ENCODE measurements at regions not wholly inside any gene's neighbourhood (a gene's known extent, or its start where the extent isn't known, plus 50 kb on each side); places are given as distances from the start of the nearest gene placed in this dataset.

DNA sequence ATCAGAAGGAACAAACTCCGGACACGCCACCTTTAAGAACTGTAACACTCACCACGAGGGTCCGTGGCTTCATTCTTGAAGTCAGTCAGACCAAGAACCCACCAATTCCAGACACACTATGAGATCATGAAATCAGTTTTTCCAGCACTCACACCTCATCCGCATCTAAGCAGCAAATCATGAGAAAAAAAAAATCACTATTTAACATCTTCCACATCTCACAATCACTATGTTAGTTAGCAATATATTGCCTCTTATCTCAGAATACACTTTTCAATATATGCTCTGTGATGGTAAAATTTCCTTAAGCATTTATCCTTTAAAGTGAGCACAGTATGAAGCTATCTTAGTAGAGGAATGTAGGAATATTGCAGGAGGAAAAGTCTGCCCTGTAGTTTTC, 328.7 kb downstream of the FAM181B start:
- no peaks in the 10 kb centered on the region for H3K27me3 ChIP-seq (ENCODE audit: insufficient read depth, low read length)
- no peak for DNase-seq
- no peaks in the 10 kb centered on the region for H3K79me2 ChIP-seq (ENCODE audit: insufficient read depth, low read length)
- no peak overlapping the region for H3K14ac ChIP-seq (ENCODE audit: insufficient read depth, low read length)
- no peak overlapping the region for H3K23ac ChIP-seq (ENCODE audit: insufficient read length, low read depth, low read length)
- no peak overlapping the region for H2BK5ac ChIP-seq (ENCODE audit: insufficient read length, low read length)
- Mint-ChIP-seq H3K4me3 (no peak overlapping the region), H3K4me1 (no peaks in the 10 kb centered on the region), H3K27me3 (ENCODE audit: low read depth) (no peaks in the 10 kb centered on the region), H3K9me3 (no peaks in the 10 kb centered on the region), H3K36me3 (ENCODE audit: insufficient read depth in 1 of 3, low read depth in 3 of 3) (no peaks in the 10 kb centered on the region), H3K27ac (no peak overlapping the region)
- H3K4me1 ChIP-seq (ENCODE audit: insufficient read depth, low read length) = no peaks in the 10 kb centered on the region
- H3K4me2 ChIP-seq (ENCODE audit: insufficient read depth, insufficient read length, low read length) = no peak overlapping the region
- no peak overlapping the region for H2AK5ac ChIP-seq (ENCODE audit: insufficient read length, low read length)
- H3K56ac ChIP-seq (ENCODE audit: insufficient read length, low read depth, low read length) = no peak overlapping the region
- H3K18ac ChIP-seq (ENCODE audit: insufficient read length, low read depth, low read length) = no peak overlapping the region
- H4K8ac ChIP-seq (replicated peaks; ENCODE audit: insufficient read length, low read depth, low read length) = no peak overlapping the region
- H4K91ac ChIP-seq (ENCODE audit: insufficient read length, low read depth, low read length) = no peak overlapping the region
- no peaks in the 10 kb centered on the region for H3K23me2 ChIP-seq (ENCODE audit: insufficient read length, low read depth, low read length, poor library complexity, severe bottlenecking)
- H4K5ac ChIP-seq (ENCODE audit: insufficient read length, low read depth, low read length) = no peak overlapping the region
- no peak overlapping the region for H2BK120ac ChIP-seq (ENCODE audit: low read depth, low read length, poor library complexity, severe bottlenecking)
- H4K20me1 ChIP-seq (ENCODE audit: control insufficient read depth, insufficient read depth, insufficient read length) = no peaks in the 10 kb centered on the region
- no peak overlapping the region for H3T11ph ChIP-seq (ENCODE audit: low read length)
- no peak overlapping the region for H3K27ac ChIP-seq (ENCODE audit: insufficient read length, low read depth, low read length)
- H2AFZ ChIP-seq (ENCODE audit: low read length) = no peak overlapping the region
- H3K79me1 ChIP-seq (ENCODE audit: insufficient read depth, low read depth, low read length, poor library complexity, severe bottlenecking) = no peaks in the 10 kb centered on the region
- no peak overlapping the region for H3K9ac ChIP-seq (ENCODE audit: extremely low read depth, insufficient read length, low read length)
- TF ChIP-seq, protein P1, sequence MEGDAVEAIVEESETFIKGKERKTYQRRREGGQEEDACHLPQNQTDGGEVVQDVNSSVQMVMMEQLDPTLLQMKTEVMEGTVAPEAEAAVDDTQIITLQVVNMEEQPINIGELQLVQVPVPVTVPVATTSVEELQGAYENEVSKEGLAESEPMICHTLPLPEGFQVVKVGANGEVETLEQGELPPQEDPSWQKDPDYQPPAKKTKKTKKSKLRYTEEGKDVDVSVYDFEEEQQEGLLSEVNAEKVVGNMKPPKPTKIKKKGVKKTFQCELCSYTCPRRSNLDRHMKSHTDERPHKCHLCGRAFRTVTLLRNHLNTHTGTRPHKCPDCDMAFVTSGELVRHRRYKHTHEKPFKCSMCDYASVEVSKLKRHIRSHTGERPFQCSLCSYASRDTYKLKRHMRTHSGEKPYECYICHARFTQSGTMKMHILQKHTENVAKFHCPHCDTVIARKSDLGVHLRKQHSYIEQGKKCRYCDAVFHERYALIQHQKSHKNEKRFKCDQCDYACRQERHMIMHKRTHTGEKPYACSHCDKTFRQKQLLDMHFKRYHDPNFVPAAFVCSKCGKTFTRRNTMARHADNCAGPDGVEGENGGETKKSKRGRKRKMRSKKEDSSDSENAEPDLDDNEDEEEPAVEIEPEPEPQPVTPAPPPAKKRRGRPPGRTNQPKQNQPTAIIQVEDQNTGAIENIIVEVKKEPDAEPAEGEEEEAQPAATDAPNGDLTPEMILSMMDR (conservative IDR thresholded peaks at IDR 0.05) = no peak
- H2BK12ac ChIP-seq (ENCODE audit: insufficient read length, low read depth, low read length) = no peak overlapping the region
- no CpG with 5 or more reads among the region's 5 CpGs for WGBS (ENCODE audit: extremely low coverage, insufficient read length, low lambda C conversion rate)
- no peak overlapping the region for H3K4ac ChIP-seq (ENCODE audit: low read depth, low read length)
- no peak overlapping the region for H2BK20ac ChIP-seq (ENCODE audit: low read depth, low read length, poor library complexity, severe bottlenecking)
- H3K9me3 ChIP-seq (ENCODE audit: control insufficient read depth, low read depth, low read length) = no peaks in the 10 kb centered on the region
- no peak overlapping the region for H2BK15ac ChIP-seq (ENCODE audit: low read depth, low read length)

Measured in H9 (cell line).